A673 (cell line): ENCODE measurements at regions not wholly inside any gene's neighbourhood (a gene's known extent, or its start where the extent isn't known, plus 50 kb on each side); places are given as distances from the start of the nearest gene placed in this dataset.

Source experiments
- BruUV-seq: library from RNA; stranded (reverse); fragments of 400-500 nt; replicated peaks from 2 replicates; lab custom pipeline; 2021; lab: Mats Ljungman, UMichigan
- CTCF ChIA-PET: fragments of 300-600 bp; sonication (Branson Sonifier 250); formaldehyde crosslinking; loops from one replicate; lab custom pipeline; 2022; ENCODE audit warnings: antibody characterized with exemption; lab: Charles Lee
- POLR2A ChIA-PET: fragments of 300-600 bp; sonication (Branson Sonifier 250); formaldehyde crosslinking; loops from one replicate; lab custom pipeline; 2022; ENCODE audit warnings: antibody characterized with exemption; ENCODE audit not compliant: low non-redundant PET; lab: Charles Lee
- DNase-seq: peaks from one replicate; pipeline ENCODE4 v3.0.0-alpha.2; 2015; ENCODE audit warnings: low spot score
- H3K27ac ChIP-seq: fragments of 200-600 bp; sonication (generic); 2 replicates; pipeline ENCODE4 v1.5.1; 2016; ENCODE audit warnings: mixed run types, low read depth, mild to moderate bottlenecking, mixed read lengths, antibody characterized with exemption, low read length; ENCODE audit not compliant: poor library complexity, severe bottlenecking
- H3K27me3 ChIP-seq: fragments of 200-600 bp; sonication (generic); replicated peaks from 2 replicates; pipeline ENCODE4 v1.6.1; 2017; ENCODE audit warnings: mixed run types, low read depth, mild to moderate bottlenecking, mixed read lengths, antibody characterized with exemption, low read length; ENCODE audit not compliant: insufficient read depth, poor library complexity
- H3K36me3 ChIP-seq: fragments of 200-600 bp; sonication (generic); 2 replicates; pipeline ENCODE4 v1.6.1; 2016; ENCODE audit warnings: mixed run types, mild to moderate bottlenecking, mixed read lengths, antibody characterized with exemption, low read length; ENCODE audit not compliant: insufficient read depth, poor library complexity, severe bottlenecking
- H3K4me1 ChIP-seq: fragments of 200-600 bp; sonication (generic); 2 replicates; pipeline ENCODE4 v1.6.1; 2017; ENCODE audit warnings: mixed run types, mild to moderate bottlenecking, mixed read lengths, antibody characterized with exemption, low read length; ENCODE audit not compliant: insufficient read depth, poor library complexity, severe bottlenecking
- H3K4me3 ChIP-seq: fragments of 200-600 bp; sonication (generic); 2 replicates; pipeline ENCODE4 v1.5.1; 2016; ENCODE audit warnings: low read depth, mixed run types, mild to moderate bottlenecking, mixed read lengths, low read length; ENCODE audit not compliant: poor library complexity, severe bottlenecking
- H3K9me3 ChIP-seq: fragments of 200-600 bp; sonication (generic); 2 replicates; pipeline ENCODE4 v1.6.1; 2016; ENCODE audit warnings: mixed run types, low read depth, mild to moderate bottlenecking, mixed read lengths, antibody characterized with exemption, low read length; ENCODE audit not compliant: poor library complexity, severe bottlenecking
- EZH2 ChIP-seq: fragments of 200-600 bp; sonication (generic); IDR thresholded peaks from 2 replicates; pipeline ENCODE4 v1.6.1; 2017; ENCODE audit warnings: borderline replicate concordance, low read depth, mild to moderate bottlenecking, mixed read lengths, antibody characterized with exemption, low read length; ENCODE audit not compliant: poor library complexity, severe bottlenecking
- intact Hi-C: fragments of 100-400 bp; cut with micrococcal nuclease; formaldehyde crosslinking; loops from one replicate; pipeline ENCODE4 v1.10.0; 2022; ENCODE audit not compliant: unreplicated experiment
- TF ChIP-seq, protein P1 (sequence below): fragments of 300-800, 200-600 bp; sonication (generic); conservative IDR thresholded peaks from 2 replicates; pipeline ENCODE4 v1.5.1; 2017; ENCODE audit warnings: low read depth, mild to moderate bottlenecking, antibody characterized with exemption, low read length, moderate library complexity, mixed read lengths

DNA sequence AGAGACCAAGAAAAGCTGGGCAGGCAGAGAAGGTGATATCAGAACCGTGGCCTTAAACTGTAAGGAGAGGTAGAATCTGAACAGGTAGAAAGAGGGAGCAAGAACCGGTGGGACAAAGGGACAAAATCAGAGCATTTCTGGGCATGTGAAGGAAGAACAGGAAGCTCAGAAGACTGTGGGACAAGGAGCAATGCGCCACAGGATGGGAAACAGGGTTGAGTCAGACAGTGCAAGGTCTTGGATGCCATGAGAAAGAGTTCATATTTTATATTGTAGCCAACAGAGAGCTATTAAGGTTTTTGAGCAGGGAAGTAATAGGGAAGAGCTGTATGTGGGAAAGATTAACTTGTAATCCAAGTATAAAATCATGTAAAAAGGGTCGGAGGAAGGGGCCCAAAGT is 106.4 kb upstream of the UGP2 start:
- ChIA-PET POLR2A (no interaction called here), CTCF (no interaction called here)
- H3K36me3 ChIP-seq: no peaks in the 10 kb centered on the region
- no peaks in the 10 kb centered on the region for H3K9me3 ChIP-seq
- H3K27ac ChIP-seq: peak overlapping the region; percentile 14
- BruUV-seq: no TSS peak
- H3K4me3 ChIP-seq: no peak overlapping the region
- no peaks in the 10 kb centered on the region for H3K27me3 ChIP-seq
- no peak for DNase-seq
- peaks cover 26% of the 10 kb centered on the region for H3K4me1 ChIP-seq
- TF ChIP-seq, protein P1, sequence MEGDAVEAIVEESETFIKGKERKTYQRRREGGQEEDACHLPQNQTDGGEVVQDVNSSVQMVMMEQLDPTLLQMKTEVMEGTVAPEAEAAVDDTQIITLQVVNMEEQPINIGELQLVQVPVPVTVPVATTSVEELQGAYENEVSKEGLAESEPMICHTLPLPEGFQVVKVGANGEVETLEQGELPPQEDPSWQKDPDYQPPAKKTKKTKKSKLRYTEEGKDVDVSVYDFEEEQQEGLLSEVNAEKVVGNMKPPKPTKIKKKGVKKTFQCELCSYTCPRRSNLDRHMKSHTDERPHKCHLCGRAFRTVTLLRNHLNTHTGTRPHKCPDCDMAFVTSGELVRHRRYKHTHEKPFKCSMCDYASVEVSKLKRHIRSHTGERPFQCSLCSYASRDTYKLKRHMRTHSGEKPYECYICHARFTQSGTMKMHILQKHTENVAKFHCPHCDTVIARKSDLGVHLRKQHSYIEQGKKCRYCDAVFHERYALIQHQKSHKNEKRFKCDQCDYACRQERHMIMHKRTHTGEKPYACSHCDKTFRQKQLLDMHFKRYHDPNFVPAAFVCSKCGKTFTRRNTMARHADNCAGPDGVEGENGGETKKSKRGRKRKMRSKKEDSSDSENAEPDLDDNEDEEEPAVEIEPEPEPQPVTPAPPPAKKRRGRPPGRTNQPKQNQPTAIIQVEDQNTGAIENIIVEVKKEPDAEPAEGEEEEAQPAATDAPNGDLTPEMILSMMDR: no peak
- TF ChIP-seq EZH2: no peak
- intact Hi-C loops: no loop called here

DNA sequence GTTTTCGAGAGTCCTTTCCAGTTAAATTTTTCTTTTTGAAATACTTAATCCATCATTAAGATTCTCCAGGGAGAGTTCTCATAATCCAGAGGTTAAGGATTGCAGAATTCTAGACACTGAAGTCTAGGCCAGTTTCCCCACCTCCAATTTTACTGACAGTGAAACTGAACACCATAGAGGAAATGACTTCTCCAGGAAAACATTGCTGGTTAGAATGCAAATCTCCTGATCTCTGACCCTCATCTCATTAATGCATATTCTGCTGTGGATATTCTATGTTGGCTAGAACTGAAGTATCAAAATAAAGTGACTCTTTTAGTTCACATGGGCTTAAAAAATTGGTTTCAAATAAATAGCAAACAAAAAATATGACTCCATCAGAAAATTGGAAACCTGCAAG is 105.8 kb upstream of the UGP2 start:
- no TSS peak for BruUV-seq
- intact Hi-C loops: no loop called here
- ChIA-PET CTCF (no interaction called here), POLR2A (no interaction called here)
- Histone ChIP-seq H3K4me1 (peaks cover 26% of the 10 kb centered on the region), H3K4me3 (no peak overlapping the region), H3K27ac (peak overlapping the region; percentile 14), H3K27me3 (no peaks in the 10 kb centered on the region), H3K9me3 (no peaks in the 10 kb centered on the region), H3K36me3 (no peaks in the 10 kb centered on the region)
- TF ChIP-seq EZH2: no peak
- TF ChIP-seq, protein P1: no peak
- DNase-seq: peak; percentile 70

DNA sequence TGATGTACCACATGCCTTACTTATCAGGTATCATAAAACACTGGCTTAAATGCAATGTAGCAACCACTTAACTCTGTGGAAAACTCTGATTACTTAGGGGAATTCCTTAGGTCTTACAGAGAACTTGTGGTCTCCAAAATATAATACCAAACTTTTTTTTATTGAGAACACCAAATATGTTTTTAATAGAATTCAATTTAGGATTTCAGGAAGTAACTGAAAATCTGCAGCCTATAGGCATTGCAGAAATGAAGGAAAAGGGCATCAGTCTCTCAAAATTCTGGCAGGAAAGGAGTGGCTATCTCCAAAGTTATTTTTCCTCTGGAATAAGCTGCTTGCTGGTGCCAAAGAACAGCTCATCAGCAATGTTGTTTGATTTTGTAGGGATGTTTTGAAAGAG is 105.3 kb upstream of the UGP2 start:
- intact Hi-C loops: no loop called here
- Histone ChIP-seq H3K4me1 (peaks cover 29% of the 10 kb centered on the region), H3K27me3 (no peaks in the 10 kb centered on the region), H3K4me3 (no peak overlapping the region), H3K27ac (no peak overlapping the region), H3K36me3 (no peaks in the 10 kb centered on the region), H3K9me3 (no peaks in the 10 kb centered on the region)
- BruUV-seq: no TSS peak
- TF ChIP-seq EZH2: no peak
- TF ChIP-seq, protein P1: no peak
- ChIA-PET CTCF (no interaction called here), POLR2A (no interaction called here)
- no peak for DNase-seq
